OCI-LY1 (cell line): ENCODE measurements at regions not wholly inside any gene's neighbourhood (a gene's known extent, or its start where the extent isn't known, plus 50 kb on each side); places are given as distances from the start of the nearest gene placed in this dataset.

Experiments used
- EZH2 ChIP-seq: fragments of 200-600 bp; sonication (generic), shearing (Covaris generic); IDR thresholded peaks from 2 replicates; pipeline ENCODE4 v1.8.0; 2017; ENCODE audit warnings: borderline replicate concordance, mixed run types, mild to moderate bottlenecking, antibody characterized with exemption, low read length, moderate library complexity, mixed read lengths
- TF ChIP-seq, protein P1 (sequence below): fragments of 200-600 bp; sonication (generic), shearing (Covaris generic); IDR thresholded peaks from 2 replicates; pipeline ENCODE4 v1.5.1; 2017; ENCODE audit warnings: mild to moderate bottlenecking, antibody characterized with exemption, low read length, moderate library complexity, mixed read lengths

DNA sequence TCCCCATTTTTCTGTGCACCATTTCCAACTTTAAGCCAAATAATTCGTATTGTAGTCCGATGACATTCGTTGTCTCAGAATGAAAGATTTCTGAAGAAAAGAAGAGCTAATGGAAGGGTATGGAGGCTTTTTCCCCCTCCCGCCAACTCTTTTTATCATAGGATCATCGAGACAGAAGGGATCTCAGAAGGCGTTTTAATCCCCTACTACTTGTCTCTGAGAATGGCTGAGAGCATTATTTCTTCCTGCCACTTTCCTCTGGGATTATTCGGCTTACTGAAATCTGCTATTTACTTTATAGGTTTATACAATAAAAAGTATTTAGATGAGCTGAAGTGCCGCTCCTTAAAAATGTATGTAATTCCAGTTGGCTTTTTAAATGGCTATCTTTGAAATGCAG, 789.8 kb downstream of the EDEM1 start:
- TF ChIP-seq, protein P1, sequence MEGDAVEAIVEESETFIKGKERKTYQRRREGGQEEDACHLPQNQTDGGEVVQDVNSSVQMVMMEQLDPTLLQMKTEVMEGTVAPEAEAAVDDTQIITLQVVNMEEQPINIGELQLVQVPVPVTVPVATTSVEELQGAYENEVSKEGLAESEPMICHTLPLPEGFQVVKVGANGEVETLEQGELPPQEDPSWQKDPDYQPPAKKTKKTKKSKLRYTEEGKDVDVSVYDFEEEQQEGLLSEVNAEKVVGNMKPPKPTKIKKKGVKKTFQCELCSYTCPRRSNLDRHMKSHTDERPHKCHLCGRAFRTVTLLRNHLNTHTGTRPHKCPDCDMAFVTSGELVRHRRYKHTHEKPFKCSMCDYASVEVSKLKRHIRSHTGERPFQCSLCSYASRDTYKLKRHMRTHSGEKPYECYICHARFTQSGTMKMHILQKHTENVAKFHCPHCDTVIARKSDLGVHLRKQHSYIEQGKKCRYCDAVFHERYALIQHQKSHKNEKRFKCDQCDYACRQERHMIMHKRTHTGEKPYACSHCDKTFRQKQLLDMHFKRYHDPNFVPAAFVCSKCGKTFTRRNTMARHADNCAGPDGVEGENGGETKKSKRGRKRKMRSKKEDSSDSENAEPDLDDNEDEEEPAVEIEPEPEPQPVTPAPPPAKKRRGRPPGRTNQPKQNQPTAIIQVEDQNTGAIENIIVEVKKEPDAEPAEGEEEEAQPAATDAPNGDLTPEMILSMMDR: no peak
- no peak for TF ChIP-seq EZH2
